ENCODE measurements at regions not wholly inside any gene's neighbourhood (a gene's known extent, or its start where the extent isn't known, plus 50 kb on each side); places are given as distances from the start of the nearest gene placed in this dataset.

- TF ChIP-seq CTCF (IDR thresholded peaks at IDR 0.05) = no peak
- intact Hi-C loops (cut with DNase I) = no loop called here
These were observed 423.0 kb downstream of the IRS1 start for GRCh38 chr2:226376516-226377180.

GRCh38 chr2:226366920-226367319 is 432.7 kb downstream of the IRS1 start:
- no peaks in the 10 kb centered on the region for H3K4me1 ChIP-seq
- no peaks in the 10 kb centered on the region for H3K36me3 ChIP-seq
- no peaks in the 10 kb centered on the region for H3K9me3 ChIP-seq
- DNase-seq (no peak), ATAC-seq (no peak)
- TF ChIP-seq CTCF (IDR thresholded peaks at IDR 0.05) = no peak
- intact Hi-C loops (cut with DNase I) = no loop called here
- H3K4me3 ChIP-seq = no peak overlapping the region
- H3K27ac ChIP-seq = no peak overlapping the region
- H3K27me3 ChIP-seq (ENCODE audit: low read depth) = no peaks in the 10 kb centered on the region

More at GRCh38 chr2:226376516-226377180, 423.0 kb downstream of the IRS1 start:
- Histone ChIP-seq H3K27ac (no peak overlapping the region), H3K9me3 (no peaks in the 10 kb centered on the region), H3K4me3 (no peak overlapping the region), H3K4me1 (no peaks in the 10 kb centered on the region), H3K36me3 (no peaks in the 10 kb centered on the region), H3K27me3 (ENCODE audit: low read depth) (no peaks in the 10 kb centered on the region)
- DNase-seq = no peak
- ATAC-seq = no peak

GRCh38 chr2:226364217-226364616 is 435.4 kb downstream of the IRS1 start:
- no peak overlapping the region for H3K4me3 ChIP-seq
- H3K27ac ChIP-seq = no peak overlapping the region
- H3K4me1 ChIP-seq = no peaks in the 10 kb centered on the region
- DNase-seq (no peak), ATAC-seq (no peak)
- no peaks in the 10 kb centered on the region for H3K27me3 ChIP-seq (ENCODE audit: low read depth)
- H3K9me3 ChIP-seq = no peaks in the 10 kb centered on the region
- H3K36me3 ChIP-seq = no peaks in the 10 kb centered on the region
- intact Hi-C loops (cut with DNase I) = no loop called here
- no peak for TF ChIP-seq CTCF (IDR thresholded peaks at IDR 0.05)

- Histone ChIP-seq H3K4me3 (no peak overlapping the region), H3K27ac (no peak overlapping the region), H3K36me3 (no peaks in the 10 kb centered on the region), H3K9me3 (no peaks in the 10 kb centered on the region), H3K27me3 (ENCODE audit: low read depth) (no peaks in the 10 kb centered on the region), H3K4me1 (no peaks in the 10 kb centered on the region)
- TF ChIP-seq CTCF (IDR thresholded peaks at IDR 0.05) = no peak
- no peak for ATAC-seq
- intact Hi-C loops (cut with DNase I) = no loop called here
- DNase-seq = no peak
These were observed 436.6 kb downstream of the IRS1 start for GRCh38 chr2:226362980-226363379.

- no peak for TF ChIP-seq CTCF (IDR thresholded peaks at IDR 0.05)
- intact Hi-C loops (cut with DNase I) = no loop called here
- no peak overlapping the region for H3K4me3 ChIP-seq
- no peaks in the 10 kb centered on the region for H3K9me3 ChIP-seq
- DNase-seq = no peak
- H3K36me3 ChIP-seq = no peaks in the 10 kb centered on the region
- no peak for ATAC-seq
- no peaks in the 10 kb centered on the region for H3K4me1 ChIP-seq
- no peaks in the 10 kb centered on the region for H3K27me3 ChIP-seq (ENCODE audit: low read depth)
- H3K27ac ChIP-seq = no peak overlapping the region
These were observed 439.0 kb downstream of the IRS1 start for GRCh38 chr2:226360658-226361057.
